ENCODE measurements at regions not wholly inside any gene's neighbourhood (a gene's known extent, or its start where the extent isn't known, plus 50 kb on each side); places are given as distances from the start of the nearest gene placed in this dataset.

- Histone ChIP-seq H3K4me2 (no peak overlapping the region), H3K27me3 (ENCODE audit: insufficient read depth) (no peaks in the 10 kb centered on the region), H3K36me3 (replicated peaks in 1 of 2; ENCODE audit: control insufficient read depth in 1 of 2, insufficient read depth in 2 of 2, low read length in 1 of 2) (no peaks in the 10 kb centered on the region), H3K4me3 (ENCODE audit: low read depth in 2 of 2, low read length in 1 of 2) (no peak overlapping the region), H3K79me2 (ENCODE audit: insufficient read depth) (no peaks in the 10 kb centered on the region), H3K27ac (ENCODE audit: low read depth in 2 of 2, low read length in 1 of 2) (no peak overlapping the region), H3K9ac (no peak overlapping the region), H3K9me2 (no peaks in the 10 kb centered on the region), H3K9me3 (no peaks in the 10 kb centered on the region), H3F3A (replicated peaks; ENCODE audit: insufficient read depth) (no peaks in the 10 kb centered on the region), H4K20me1 (ENCODE audit: insufficient read depth) (no peaks in the 10 kb centered on the region), H2AFZ (ENCODE audit: low read depth) (no peak overlapping the region), H3K4me1 (ENCODE audit: control insufficient read depth in 1 of 2, insufficient read depth in 2 of 2, low read depth in 1 of 2, low read length in 1 of 2) (no peaks in the 10 kb centered on the region)
- 9% methylated on average over 2 of the region's 2 CpGs for WGBS (ENCODE audit: low lambda C conversion rate)
- ChIA-PET CTCF (no interaction called here), POLR2A (no interaction called here)
- DNase-seq: no peak
- TF ChIP-seq JUND (IDR thresholded peaks at IDR 0.05) (no peak), RCOR1 (IDR thresholded peaks at IDR 0.05; ENCODE audit: low read length) (no peak), IRF3 (IDR thresholded peaks at IDR 0.05; ENCODE audit: low read depth, low read length) (no peak), CHD2 (IDR thresholded peaks at IDR 0.05; ENCODE audit: low read length, partially characterized antibody) (no peak), TAF1 (IDR thresholded peaks at IDR 0.05; ENCODE audit: borderline replicate concordance, low read depth, low read length) (no peak), POLR2AphosphoS5 (IDR thresholded peaks at IDR 0.05; ENCODE audit: low read depth, low read length) (no peak), EP300 (IDR thresholded peaks at IDR 0.05; ENCODE audit: borderline replicate concordance in 1 of 2, low read depth in 1 of 2, low read length in 1 of 2) (no peak), RFX5 (IDR thresholded peaks at IDR 0.05; ENCODE audit: low read length) (no peak), NFIC (IDR thresholded peaks at IDR 0.05; ENCODE audit: borderline replicate concordance) (no peak), NRF1 (IDR thresholded peaks at IDR 0.05; ENCODE audit: low read depth, low read length) (no peak), CTCF (IDR thresholded peaks at IDR 0.05) (no peak), MXI1 (IDR thresholded peaks at IDR 0.05; ENCODE audit: low read depth, low read length) (no peak), ELF1 (IDR thresholded peaks at IDR 0.05) (no peak), TEAD4 (IDR thresholded peaks at IDR 0.05; ENCODE audit: borderline replicate concordance, insufficient read depth) (no peak), YY1 (IDR thresholded peaks at IDR 0.05; ENCODE audit: low read depth) (no peak), TCF12 (IDR thresholded peaks at IDR 0.05) (no peak), USF1 (IDR thresholded peaks at IDR 0.05; ENCODE audit: borderline replicate concordance, low read depth) (no peak), MAX (IDR thresholded peaks at IDR 0.05; ENCODE audit: low read depth) (no peak), ZBTB33 (IDR thresholded peaks at IDR 0.05; ENCODE audit: borderline replicate concordance, low read depth) (no peak), SIN3A (IDR thresholded peaks at IDR 0.05; ENCODE audit: borderline replicate concordance, low read depth, low read length) (no peak)
Measured at GRCh38 chr14:43778937-43779639, 728.0 kb downstream of the FSCB start.

Data from SK-N-SH (cell line).